GM21381 (cell line): ENCODE measurements at regions not wholly inside any gene's neighbourhood (a gene's known extent, or its start where the extent isn't known, plus 50 kb on each side); places are given as distances from the start of the nearest gene placed in this dataset.
"Not testable (repeated sequence)": the region's sequence is repeated elsewhere in the genome, so short reads cannot be mapped to it uniquely, and the experiment has no call there.

ENCODE experiments used
- ATAC-seq: cut with Tn5 transposase; IDR thresholded peaks from one replicate; pipeline ENCODE4 v1.9.1; 2021; ENCODE audit warnings: mild to moderate bottlenecking, moderate library complexity; ENCODE audit not compliant: unreplicated experiment

GRCh38 chr9:115444959-115445358 is 327.0 kb upstream of the TNC start:
- no peak for ATAC-seq

DNA sequence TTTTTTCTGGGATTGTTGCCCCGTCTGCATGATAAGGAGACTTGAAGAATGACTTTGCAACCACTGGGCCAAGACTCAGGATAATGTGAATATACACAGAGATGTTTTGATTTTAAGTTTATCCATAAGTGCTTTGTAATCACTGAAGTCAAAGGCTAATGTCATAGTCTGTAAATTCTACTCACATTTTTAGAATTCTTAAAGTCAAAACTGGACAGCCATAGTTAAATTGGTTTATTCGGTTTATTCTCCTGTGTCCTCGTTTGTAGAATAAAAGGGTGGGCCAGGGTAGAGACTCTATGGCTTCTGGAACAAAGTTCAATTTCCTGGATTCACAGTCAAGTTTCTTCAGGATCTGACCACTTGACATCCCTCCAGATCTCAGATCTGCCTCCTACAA is 327.7 kb upstream of the TNC start:
- ATAC-seq = no peak

GRCh38 chr9:115456515-115456914 is 338.6 kb upstream of the TNC start:
- ATAC-seq = no peak

DNA sequence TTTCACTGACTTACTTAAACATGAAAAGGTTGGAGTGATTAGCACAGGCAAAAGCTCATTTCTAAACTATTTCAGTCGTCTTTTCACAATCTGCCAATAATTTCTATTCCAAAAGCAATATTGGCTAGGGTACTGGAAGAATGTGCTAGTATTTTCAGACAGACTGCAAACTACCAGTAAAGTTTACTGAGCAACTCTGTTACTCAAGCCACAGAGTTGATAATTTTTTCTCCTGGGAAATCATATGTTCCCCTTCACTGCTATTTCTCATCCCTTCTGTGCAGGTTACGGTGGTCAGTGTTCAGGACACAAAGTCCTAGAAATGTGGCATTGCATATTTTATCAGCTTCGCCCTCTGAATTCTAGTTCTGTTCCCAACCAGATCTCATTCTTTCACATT is 343.3 kb upstream of the TNC start:
- no peak for ATAC-seq

DNA sequence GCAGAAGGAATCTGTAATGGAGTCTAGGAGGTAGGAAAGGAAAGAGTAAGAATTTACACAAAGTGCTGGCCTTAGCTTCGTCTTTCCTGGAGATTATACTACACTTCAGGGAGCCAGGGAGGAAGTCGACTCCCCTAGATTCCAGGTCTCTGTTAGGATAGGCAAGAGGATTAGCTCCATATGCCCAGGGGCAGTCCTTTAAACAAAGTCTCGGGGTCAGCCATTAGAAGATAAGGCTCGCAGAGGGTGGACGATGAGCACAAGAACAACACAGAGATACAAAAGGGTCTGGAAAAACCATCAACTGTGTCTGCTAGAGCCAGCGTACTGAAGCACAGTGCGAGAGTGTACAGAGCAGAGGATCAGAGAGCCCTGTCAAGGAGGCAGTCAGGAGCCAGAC is 344.7 kb upstream of the TNC start:
- no peak for ATAC-seq

DNA sequence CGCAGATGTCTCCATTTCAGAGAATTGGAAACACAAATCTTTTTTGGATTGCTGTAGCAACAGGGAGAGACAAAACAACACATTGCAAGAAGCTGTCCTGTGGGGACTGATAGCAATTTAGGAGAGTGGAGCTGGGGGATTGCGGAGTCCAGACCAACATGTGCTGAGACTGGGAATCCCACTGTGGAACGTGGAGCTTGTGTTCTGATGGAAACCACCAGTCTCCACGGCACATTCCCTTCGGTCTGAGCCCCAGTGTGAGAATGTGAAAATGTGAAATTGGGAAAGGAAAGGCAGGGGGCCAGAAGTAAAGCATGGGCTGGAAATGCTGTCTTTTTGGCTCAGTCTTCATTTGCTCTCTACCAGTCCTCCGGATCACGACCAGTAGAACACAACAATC is 348.8 kb upstream of the TNC start:
- no peak for ATAC-seq

- no peak for ATAC-seq
Observed at GRCh38 chr9:115469841-115470240, 351.9 kb upstream of the TNC start.

DNA sequence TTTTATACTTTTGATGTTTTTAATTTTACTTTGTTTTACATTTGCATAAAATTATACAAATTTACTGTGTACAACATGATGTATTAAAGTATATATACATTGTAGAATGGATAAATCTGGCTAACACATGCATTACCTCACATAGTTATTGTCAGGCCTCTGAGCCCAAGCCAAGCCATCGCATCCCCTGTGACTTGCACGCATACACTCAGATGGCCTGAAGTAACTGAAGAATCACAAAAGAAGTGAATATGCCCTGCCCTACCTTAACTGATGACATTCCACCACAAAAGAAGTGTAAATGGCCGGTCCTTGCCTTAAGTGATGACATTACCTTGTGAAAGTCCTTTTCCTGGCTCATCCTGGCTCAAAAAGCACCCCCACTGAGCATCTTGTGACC is 355.1 kb upstream of the TNC start:
- ATAC-seq = not testable (repeated sequence)

- no peak for ATAC-seq
Observed at GRCh38 chr9:115481769-115482168, 363.8 kb upstream of the TNC start.

DNA sequence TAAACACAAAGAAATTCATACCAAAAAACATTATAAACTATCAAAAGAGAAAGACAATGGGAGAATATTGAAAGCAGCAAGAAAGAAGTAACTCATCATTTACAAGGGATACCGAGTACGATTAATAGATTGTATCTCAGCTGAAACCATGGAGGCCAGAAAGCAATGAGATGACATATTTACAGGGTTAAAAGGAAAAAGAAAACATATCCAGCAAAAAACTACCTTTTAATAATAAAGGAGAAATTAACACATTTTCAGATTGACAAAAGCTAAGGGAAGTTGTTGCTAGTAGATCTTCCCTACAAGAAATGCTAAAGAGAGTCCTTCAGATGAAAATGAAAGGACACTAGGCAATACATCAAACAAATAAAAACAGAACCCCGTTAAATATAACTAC is 364.8 kb upstream of the TNC start:
- ATAC-seq = no peak

- no peak for ATAC-seq
Observed at GRCh38 chr9:115492869-115493268, 374.9 kb upstream of the TNC start.

DNA sequence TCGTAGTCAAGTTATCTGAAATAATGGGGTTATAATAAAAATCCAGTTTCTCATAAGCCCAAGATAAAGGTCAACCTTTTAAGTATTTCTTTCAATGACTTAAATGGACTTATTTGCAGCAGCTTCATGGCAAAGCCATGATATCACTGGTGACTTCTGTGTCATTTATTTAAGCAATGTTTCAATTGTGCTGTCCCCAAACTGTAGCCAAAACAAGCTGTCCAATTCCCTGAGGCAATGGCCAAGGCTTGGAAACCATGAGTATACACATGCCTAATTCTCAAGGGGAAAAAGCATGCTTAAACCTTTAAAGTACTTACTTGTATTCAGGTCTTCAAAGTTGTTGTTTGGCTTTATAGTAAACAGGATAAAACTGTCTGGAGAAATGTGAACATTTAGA is 376.4 kb upstream of the TNC start:
- no peak for ATAC-seq

DNA sequence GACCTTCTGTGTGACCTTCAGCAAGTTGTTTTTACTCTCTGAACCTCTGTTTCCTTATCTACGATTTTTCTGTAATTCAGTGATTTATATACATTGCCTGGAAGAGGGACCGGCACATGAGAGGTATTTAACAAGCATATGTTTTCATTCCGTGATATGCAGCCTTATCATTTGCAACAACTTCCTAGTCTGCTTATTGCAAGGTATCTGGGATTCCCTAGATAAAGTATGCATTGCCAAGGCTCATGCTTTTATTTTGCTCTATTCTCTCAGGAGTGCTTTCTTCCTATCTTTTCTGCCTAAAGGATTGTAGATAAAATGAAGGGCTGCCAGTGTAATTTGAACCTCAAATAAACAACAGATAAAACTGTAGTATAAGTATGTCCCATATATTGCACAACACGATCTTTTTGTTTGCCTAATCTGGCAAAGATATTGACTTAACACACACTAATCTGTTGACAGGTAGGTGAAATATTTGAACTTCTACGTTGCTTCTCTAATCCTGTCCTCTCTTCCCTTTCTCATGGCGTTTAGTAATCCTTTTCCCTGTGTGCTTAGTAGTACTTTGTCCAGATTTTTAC is 377.2 kb upstream of the TNC start:
- ATAC-seq = no peak

DNA sequence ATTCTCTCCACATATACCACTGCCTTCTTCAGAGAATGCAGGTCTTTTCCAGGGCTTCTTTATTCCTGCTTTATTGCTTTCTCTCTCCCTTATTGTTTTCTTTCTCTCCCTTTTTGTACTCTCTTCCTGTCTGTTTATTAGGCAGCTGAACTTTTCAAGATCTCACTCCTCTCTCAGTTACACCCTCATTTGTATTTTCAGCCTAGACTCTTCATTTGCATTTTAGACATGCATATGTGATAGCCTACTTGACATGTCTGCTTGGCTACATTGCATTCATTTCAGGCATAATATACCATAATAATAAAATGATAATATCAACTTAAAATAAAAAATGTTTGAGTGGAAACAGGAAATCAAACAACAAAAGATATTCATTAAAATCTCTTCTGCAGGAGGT is 377.9 kb upstream of the TNC start:
- no peak for ATAC-seq

DNA sequence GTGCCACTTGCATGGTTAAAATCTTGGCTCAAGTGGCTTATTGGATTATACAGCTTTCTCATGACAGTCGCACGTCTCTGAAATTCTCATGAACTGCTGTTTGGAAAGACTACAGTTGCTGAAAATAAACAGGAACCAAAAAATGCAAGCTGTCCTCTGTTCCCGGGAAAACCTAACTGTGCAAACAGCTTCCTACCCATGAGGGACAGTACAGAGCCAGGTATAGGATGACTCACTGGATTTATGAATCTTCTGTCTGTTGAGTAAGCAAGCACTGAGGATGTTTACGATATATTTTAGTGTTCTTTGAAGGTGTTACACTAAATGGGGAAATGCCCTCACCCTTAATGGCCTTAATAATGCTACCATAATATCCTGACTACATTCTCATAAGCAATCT is 380.3 kb upstream of the TNC start:
- no peak for ATAC-seq

DNA sequence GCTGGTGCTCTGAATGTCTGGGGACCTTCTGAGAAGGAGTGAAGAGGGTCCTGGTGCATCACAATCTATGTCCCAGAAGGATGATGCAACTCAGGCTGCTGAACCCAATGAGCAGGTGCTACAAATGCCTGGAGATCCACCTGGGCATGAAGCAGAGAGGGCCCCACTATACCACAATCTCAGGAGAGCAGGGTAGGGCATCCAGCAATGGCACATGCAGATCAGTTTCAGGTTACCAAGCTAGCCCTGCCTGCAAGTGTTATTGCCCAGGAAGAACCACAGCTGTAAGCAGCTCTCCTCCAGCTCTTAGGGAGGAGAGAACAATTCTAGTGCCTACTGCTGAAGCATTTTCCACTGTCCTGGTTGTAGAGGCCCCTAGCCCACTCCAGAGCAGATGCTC is 389.2 kb upstream of the TNC start:
- ATAC-seq = no peak

DNA sequence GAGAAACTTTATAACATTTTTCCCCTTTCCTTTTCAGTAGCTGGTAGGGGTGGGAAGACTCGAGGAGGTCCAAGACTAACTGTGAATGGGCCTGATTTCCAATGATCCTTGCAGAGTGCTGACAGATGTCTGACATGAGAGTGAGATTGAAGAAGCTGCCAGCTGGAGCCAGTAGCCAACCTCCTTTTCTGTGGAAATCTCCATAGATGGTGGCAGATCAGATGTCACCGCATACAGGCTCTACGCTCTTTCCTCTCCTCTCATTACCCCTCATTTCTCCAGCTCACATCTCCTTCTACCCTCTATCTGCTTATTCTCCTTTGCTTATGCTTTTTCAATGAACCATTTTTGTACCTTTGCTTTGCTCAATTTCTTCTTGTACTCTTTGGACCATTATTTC is 395.2 kb upstream of the TNC start:
- no peak for ATAC-seq

DNA sequence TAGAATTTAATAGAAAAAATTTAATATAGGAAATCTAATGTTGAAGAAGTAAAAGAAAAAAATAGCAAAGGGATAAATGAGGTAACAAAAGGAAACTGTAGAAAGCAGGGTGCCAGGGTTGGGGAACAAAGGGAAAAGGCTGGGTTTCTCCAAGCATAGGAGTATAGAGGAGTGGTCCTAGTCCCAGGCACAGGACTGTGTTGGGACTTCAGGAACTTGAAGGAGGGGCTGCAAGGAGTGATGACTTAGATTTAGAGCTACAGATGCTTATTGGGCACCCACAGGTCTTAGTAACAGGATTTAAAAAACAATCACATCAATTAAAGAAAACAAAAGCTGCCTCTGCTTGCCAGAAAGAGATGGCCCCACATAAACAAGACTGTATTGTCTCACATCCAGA is 396.5 kb upstream of the TNC start:
- ATAC-seq = no peak

DNA sequence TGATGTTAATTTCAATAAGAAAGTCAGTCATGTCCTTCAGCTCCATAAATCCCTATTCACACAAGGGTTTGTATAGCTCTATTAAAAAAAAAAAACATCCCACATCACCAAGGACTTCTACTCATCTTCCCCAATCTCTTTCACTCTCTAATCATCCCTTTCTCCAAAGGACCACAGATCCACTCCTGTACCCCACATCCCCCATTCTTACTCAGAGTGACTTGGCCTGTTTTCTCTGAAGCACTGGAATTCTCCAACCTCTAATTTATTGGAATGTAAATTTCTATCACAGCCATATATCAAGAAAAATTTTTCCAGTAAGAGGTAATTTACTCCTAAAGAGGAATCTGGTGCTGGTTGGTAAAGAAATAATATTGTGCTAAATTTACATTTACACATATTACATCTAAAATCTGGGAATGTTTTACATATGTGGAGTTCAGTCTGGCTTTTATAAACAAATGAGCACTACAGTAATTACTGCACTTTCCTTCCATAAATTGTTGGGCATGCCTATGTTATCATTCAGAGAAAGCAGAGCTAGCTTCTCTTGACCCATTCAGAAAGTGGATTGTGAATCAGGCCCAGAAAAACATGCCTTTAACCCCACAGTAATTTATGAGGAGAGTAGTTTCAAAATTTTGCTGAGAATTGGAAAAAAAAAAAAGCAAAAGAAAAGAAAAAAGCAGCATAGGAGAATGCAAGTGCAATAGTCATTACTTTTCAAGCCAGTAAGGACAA is 399.5 kb upstream of the TNC start:
- no peak for ATAC-seq

DNA sequence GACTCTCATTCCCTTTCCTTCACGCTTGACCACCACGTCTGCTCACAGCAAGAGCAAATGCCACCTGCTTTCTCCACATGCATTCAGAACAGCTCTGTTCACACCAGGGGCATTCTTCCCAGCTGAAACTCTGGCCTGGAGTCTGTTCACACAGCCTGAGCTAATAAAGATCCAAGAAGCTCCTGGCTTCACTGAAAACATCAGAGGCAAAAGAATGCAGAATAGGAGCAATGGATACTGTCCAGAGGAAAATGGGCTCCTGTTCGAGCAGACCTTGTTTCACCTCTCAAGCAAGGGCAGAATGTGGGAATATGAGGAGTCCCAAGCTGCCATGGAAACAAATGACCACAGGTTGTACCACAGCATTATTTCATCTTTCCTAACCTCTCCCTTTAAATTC is 402.7 kb upstream of the TNC start:
- ATAC-seq = no peak

DNA sequence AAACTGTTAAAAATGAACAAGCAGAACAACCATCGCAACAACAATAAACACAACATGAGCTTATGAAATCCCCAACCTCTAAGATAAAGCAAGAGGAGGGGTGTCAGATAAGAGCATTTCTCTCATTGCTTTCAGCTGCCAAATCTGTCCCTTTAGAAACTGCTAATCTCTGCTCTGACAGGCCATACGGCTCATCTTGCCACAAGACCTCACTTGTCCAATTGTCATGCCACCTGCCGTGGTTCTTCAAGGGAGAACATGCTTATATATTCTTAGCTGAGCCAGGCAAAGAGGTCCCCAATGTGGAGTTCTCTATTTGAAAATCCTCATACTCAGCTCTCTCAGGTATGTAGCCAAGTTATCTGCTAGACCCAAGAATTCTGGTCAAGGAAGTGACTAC is 405.0 kb upstream of the TNC start:
- no peak for ATAC-seq

DNA sequence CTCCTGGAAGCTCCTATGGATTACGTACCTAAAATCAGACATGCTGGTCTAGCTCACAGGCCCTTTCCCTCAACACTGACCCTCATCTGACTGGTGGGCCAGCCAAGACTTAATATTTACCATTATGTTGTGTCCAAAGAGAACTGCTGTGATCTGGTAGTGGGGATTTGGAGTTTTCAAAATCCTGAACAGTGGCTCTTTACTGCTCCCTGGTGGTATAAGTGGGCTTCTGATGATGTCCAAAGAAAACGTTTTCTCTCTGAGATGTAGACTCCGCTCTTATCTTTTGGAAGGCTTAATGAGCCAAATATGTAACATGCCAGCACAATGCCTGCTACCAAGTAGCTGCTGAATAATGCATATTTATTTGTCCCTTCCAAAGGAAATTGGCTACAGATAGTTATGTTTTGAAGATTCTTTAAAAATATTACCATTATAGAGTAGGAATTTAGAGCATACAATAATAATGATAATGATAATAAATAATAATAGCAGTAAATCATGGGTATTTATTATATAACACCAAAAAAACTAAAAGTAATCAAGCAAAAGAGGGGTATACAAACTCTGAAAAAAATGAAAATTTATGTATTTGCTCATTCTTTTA is 406.6 kb upstream of the TNC start:
- ATAC-seq = no peak
